Left lung (tissue), 4 donors: ENCODE measurements at regions not wholly inside any gene's neighbourhood (a gene's known extent, or its start where the extent isn't known, plus 50 kb on each side); places are given as distances from the start of the nearest gene placed in this dataset.

Experiments
- ATAC-seq: fragments of 200-7000 bp; cut with Tn5 transposase; one replicate; pipeline ENCODE4 v1.9.1; 2020; ENCODE audit warnings: moderate library complexity
- DNase-seq, 4 donors: peaks; one replicate each; pipeline ENCODE4 v3.0.0-alpha.2; 2013 to 2020
- H3K27ac ChIP-seq, 2 donors: fragments of 200-600 bp; sonication (generic) in 1 of 2; one replicate each; pipeline versions ENCODE4 v1.5.0 to v1.8.0; 2020 to 2021
- H3K27me3 ChIP-seq, 2 donors: fragments of 200-600 bp; sonication (generic) in 1 of 2; one replicate each; pipeline versions ENCODE4 v1.5.0 to v1.8.0; 2020 to 2021
- H3K36me3 ChIP-seq, 2 donors: fragments of 200-600 bp; sonication (generic) in 1 of 2; one replicate each; pipeline versions ENCODE4 v1.5.0 to v1.8.0; 2020 to 2021
- H3K4me1 ChIP-seq, 2 donors: fragments of 200-600 bp; one replicate each; pipeline ENCODE4 v1.8.0; 2021
- H3K4me3 ChIP-seq, 2 donors: fragments of 200-600 bp; sonication (generic) in 1 of 2; one replicate each; pipeline versions ENCODE4 v1.5.0 to v1.8.0; 2020 to 2021; ENCODE audit warnings: mild to moderate bottlenecking in 1 of 2
- H3K9me3 ChIP-seq, 2 donors: fragments of 200-600 bp; sonication (generic) in 1 of 2; one replicate each; pipeline versions ENCODE4 v1.5.0 to v1.8.0; 2020 to 2021
- CTCF ChIP-seq, 2 donors: fragments of 200-600 bp; sonication (generic) in 1 of 2; IDR thresholded peaks; one replicate each; pipeline versions ENCODE4 v1.5.0 to v1.8.0; 2021; ENCODE audit warnings: antibody characterized with exemption in 2 of 2
- intact Hi-C, 2 donors: fragments of 100-400 bp; cut with DNase I; formaldehyde crosslinking; loops; one replicate each; pipeline versions ENCODE4 v1.11.2 to v1.14.2; 2022
- donor health status: DM: no; HTN: yes; CAD: no.
- donor health status: DM: no; HTN: no; CAD: no.

GRCh38 chr5:14035859-14036503, 91.5 kb upstream of the DNAH5 start:
- peaks cover 11 to 24% of the 10 kb centered on the region in 2 donors for H3K4me1 ChIP-seq
- DNase-seq: peak in 3 of 4 donors; percentile 26 to 58 (median 48)
- H3K27ac ChIP-seq: peak overlapping the region; percentile 60 to 82
- intact Hi-C loops: no loop called here
- TF ChIP-seq CTCF (IDR thresholded peaks at IDR 0.05): no peak
- no peaks in the 10 kb centered on the region for H3K9me3 ChIP-seq
- no peaks in the 10 kb centered on the region for H3K27me3 ChIP-seq
- ATAC-seq: peak; percentile 81
- H3K4me3 ChIP-seq: no peak overlapping the region
- no peaks in the 10 kb centered on the region for H3K36me3 ChIP-seq

GRCh38 chr5:14034963-14035362, 90.5 kb upstream of the DNAH5 start:
- DNase-seq: no peak
- no peaks in the 10 kb centered on the region for H3K9me3 ChIP-seq
- ATAC-seq: no peak
- H3K27me3 ChIP-seq: no peaks in the 10 kb centered on the region
- no peak for TF ChIP-seq CTCF (IDR thresholded peaks at IDR 0.05)
- H3K36me3 ChIP-seq: no peaks in the 10 kb centered on the region
- H3K4me1 ChIP-seq: peaks cover 11 to 24% of the 10 kb centered on the region in 2 donors
- intact Hi-C loops: no loop called here
- no peak overlapping the region for H3K4me3 ChIP-seq
- H3K27ac ChIP-seq: peak overlapping the region; percentile 60 to 82

GRCh38 chr5:14032918-14033317, 88.4 kb upstream of the DNAH5 start:
- DNase-seq (peak in 1 of 4 donors; percentile 51), ATAC-seq (peak; percentile 43)
- no peak for TF ChIP-seq CTCF (IDR thresholded peaks at IDR 0.05)
- peaks cover 11 to 18% of the 10 kb centered on the region in 2 donors for H3K4me1 ChIP-seq
- H3K27ac ChIP-seq: no peak overlapping the region
- no peak overlapping the region for H3K4me3 ChIP-seq
- H3K27me3 ChIP-seq: no peaks in the 10 kb centered on the region
- H3K36me3 ChIP-seq: no peaks in the 10 kb centered on the region
- no peaks in the 10 kb centered on the region for H3K9me3 ChIP-seq
- intact Hi-C loops: no loop called here

- Histone ChIP-seq H3K4me1 (no peaks in the 10 kb centered on the region), H3K27ac (no peak overlapping the region), H3K27me3 (no peaks in the 10 kb centered on the region), H3K4me3 (no peak overlapping the region), H3K36me3 (no peaks in the 10 kb centered on the region), H3K9me3 (no peaks in the 10 kb centered on the region)
- ATAC-seq (no peak), DNase-seq (no peak)
- TF ChIP-seq CTCF (IDR thresholded peaks at IDR 0.05): no peak
- intact Hi-C loops: no loop called here
Measured at GRCh38 chr5:14028938-14029584, 84.6 kb upstream of the DNAH5 start.

- Histone ChIP-seq H3K4me1 (no peaks in the 10 kb centered on the region), H3K27ac (no peak overlapping the region), H3K27me3 (no peaks in the 10 kb centered on the region), H3K4me3 (no peak overlapping the region), H3K36me3 (no peaks in the 10 kb centered on the region), H3K9me3 (no peaks in the 10 kb centered on the region)
- no peak for TF ChIP-seq CTCF (IDR thresholded peaks at IDR 0.05)
- no peak for ATAC-seq
- intact Hi-C loops: no loop called here
- no peak for DNase-seq
Measured at GRCh38 chr5:14028188-14028587, 83.7 kb upstream of the DNAH5 start.
